ENCODE measurements at regions not wholly inside any gene's neighbourhood (a gene's known extent, or its start where the extent isn't known, plus 50 kb on each side); places are given as distances from the start of the nearest gene placed in this dataset.
A peak's percentile ranks its signal among the peaks of the same experiment; 100 is the strongest.
"Not testable (repeated sequence)": the region's sequence is repeated elsewhere in the genome, so short reads cannot be mapped to it uniquely, and the experiment has no call there.

GRCh38 chr12:33587354-33587753, 147.7 kb upstream of the SYT10 start:
- in situ Hi-C loops (cut with HindIII; ENCODE audit: low pct_unique_long_range_greater_than_20kb, low sequenced_read_pairs): no loop called here
- DNase-seq (ENCODE audit: low read depth, low spot score): no peak

- in situ Hi-C loops (cut with HindIII; ENCODE audit: low pct_unique_long_range_greater_than_20kb, low sequenced_read_pairs): no loop called here
- peak; percentile 8 for DNase-seq (ENCODE audit: low read depth, low spot score)
Measured at GRCh38 chr12:33587784-33588712, 148.4 kb upstream of the SYT10 start.

DNA sequence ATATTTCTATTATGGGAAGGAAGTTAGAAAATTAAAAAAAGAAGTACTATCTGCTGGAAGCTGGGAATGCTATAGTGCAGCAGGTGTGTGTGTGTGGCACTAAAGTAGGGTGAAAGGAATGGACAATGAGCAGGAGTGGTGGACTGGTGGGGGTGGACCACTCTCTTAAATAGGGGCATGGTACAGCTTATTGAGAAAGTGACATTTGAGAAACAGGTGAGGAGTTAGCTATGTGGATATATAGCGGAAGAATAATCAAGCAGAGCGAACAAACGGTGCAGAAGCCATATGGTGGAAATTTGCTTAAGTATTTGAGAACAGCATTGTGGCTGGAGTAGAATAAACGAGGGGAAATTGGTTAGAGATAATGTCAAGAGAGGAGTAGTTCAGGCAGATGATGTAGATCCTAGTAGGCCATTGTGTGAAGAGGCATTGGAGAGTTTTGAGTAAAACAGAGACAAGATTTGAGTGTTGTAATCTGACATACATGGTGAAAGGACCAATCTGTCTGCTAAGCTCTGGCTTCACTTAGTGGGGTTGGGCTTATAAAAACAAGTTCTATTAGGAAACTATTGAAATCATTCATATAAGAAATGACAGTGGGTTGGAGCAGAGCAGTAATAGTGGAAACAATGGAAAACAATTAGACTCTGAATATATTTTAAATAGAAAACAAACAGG, 149.2 kb upstream of the SYT10 start:
- in situ Hi-C loops (cut with HindIII; ENCODE audit: low pct_unique_long_range_greater_than_20kb, low sequenced_read_pairs): no loop called here
- no peak for DNase-seq (ENCODE audit: low read depth, low spot score)

GRCh38 chr12:33589576-33590114, 150.0 kb upstream of the SYT10 start:
- in situ Hi-C loops (cut with HindIII; ENCODE audit: low pct_unique_long_range_greater_than_20kb, low sequenced_read_pairs): no loop called here
- no peak for DNase-seq (ENCODE audit: low read depth, low spot score)

DNA sequence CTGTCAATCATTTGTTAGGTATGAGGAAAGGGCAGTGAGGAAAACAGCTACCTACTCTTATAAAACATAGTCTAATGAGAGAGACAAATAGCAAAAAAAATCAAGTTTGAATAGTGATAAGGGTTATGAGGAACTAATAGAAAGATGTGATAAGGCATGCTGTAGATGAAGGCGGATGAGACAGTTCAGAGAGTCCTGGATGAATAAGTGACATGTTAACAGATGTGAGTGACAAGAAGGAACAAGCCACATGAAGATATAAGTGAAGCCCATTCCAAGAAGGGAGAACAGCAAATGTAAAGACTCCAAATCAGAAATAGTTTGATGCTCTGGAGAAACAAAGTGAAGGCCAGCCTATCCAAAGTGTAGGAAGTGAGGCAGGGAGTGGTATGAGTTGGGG, 154.1 kb upstream of the SYT10 start:
- in situ Hi-C loops (cut with HindIII; ENCODE audit: low pct_unique_long_range_greater_than_20kb, low sequenced_read_pairs): no loop called here
- DNase-seq (ENCODE audit: low read depth, low spot score): no peak

DNA sequence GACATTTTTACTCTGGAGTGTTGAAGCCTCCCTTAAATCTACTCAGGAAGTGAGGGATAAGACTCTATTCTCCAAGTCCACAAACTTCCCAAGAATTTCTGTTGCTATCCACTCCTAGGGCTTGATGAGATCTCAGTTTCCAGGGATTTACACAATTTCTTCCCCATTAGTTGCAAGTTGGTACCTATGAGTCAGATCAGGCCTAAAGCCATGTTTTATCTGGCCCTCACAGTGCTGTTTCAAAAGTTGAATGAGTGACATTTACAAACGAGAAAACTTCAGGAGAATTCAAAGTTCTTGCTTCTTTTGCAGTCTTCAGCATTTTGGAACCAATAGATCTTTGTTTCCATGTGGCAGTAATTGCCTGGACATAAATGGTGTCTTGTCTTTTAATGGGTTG, 156.4 kb upstream of the SYT10 start:
- in situ Hi-C loops (cut with HindIII; ENCODE audit: low pct_unique_long_range_greater_than_20kb, low sequenced_read_pairs): no loop called here
- no peak for DNase-seq (ENCODE audit: low read depth, low spot score)

DNA sequence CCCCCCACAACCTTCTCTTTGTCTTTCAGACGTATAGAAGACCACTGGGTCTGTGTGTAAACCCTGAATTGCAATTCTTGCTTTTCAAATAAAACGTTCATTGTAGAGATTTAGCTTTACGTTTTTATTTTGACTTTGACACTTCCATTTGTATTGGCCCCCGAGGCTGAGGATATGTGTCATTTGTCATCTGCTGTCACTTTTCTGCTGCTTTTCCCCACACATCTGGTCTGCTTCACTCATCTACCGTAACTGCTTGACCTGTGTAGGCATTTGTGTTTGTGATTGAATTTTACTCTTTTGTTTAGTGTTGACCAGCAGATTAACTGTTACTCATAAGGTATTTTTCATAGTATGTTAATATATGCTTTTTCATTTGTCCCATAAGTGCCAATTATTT, 157.2 kb upstream of the SYT10 start:
- in situ Hi-C loops (cut with HindIII; ENCODE audit: low pct_unique_long_range_greater_than_20kb, low sequenced_read_pairs): no loop called here

DNA sequence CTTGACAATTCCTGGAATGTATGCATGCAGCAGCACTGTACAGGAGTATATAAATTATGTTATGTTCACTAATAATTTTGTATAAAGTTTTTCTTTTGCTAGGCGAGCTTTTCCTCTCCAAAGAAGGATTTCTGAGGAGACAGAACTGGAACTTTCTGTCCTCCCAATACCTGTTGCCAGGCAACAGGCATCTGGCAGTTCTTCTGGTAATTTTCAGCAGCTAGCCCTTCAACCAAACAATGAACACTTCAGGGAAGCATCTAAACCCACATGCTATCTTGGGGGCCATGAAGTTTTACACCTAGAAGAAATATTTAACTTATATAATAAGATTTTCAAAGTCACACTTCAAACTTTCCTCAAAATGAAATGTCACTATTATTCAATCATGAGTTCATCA, 162.9 kb upstream of the SYT10 start:
- in situ Hi-C loops (cut with HindIII; ENCODE audit: low pct_unique_long_range_greater_than_20kb, low sequenced_read_pairs): no loop called here
- DNase-seq (ENCODE audit: low read depth, low spot score): no peak

More for the DNA sequence above, 157.2 kb upstream of the SYT10 start:
- DNase-seq (ENCODE audit: low read depth, low spot score): no peak

DNA sequence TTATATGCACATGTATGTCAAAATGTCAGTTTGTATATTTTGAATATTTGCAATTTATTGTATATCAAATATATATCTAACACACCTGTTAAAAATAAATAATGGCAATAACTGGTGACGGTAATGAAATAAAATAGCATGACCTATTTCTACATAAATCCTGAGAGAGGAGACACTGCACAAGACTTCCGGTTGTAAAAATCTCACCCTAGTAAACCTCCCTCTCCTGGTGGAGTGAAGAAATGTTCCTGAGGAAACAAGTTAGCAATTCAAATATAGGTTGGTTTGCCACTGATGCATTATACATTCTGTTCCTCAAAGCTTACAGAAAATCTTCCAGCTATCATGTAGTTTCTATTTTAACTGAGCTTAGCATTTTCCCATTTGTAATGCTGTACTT, 166.1 kb upstream of the SYT10 start:
- in situ Hi-C loops (cut with HindIII; ENCODE audit: low pct_unique_long_range_greater_than_20kb, low sequenced_read_pairs): no loop called here
- peak; percentile 46 for DNase-seq (ENCODE audit: low read depth, low spot score)

DNA sequence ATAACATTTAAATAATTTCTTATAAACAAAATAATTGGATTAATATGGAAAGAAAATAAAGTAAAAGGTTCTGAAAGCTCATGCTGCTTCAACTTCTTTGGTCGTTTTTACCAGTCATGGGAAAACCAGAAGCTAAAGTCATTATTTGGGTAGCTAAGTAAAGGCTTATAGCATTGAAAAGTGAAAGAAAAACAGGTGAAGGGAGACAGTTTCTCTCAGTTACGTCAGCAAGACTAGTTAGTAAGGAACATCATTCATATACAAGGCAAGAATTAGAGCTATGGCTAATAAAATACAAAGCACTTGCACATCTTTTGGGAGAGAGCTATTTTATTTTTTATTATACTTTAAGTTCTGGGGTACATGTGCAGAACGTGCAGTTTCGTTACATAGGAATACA, 170.3 kb upstream of the SYT10 start:
- in situ Hi-C loops (cut with HindIII; ENCODE audit: low pct_unique_long_range_greater_than_20kb, low sequenced_read_pairs): no loop called here

DNA sequence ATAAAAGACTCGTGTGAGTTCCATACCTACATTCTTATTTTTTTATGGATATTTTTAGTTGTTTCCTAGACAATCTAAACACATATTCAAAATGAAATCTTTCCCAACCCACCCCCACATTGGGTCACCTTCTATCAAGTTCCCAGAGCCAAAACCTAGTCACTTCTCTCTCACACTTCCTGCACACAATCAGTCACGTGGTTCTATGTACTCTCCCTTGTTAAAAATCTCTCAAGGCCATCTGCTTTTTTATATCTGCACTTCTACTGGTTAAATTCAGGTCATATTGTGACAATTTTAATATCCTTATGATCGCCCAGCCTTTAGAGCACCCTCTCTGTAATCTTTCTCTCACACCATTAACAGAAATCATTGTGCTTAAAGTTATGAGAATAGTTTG, 175.0 kb upstream of the SYT10 start:
- DNase-seq (ENCODE audit: low read depth, low spot score): no peak
- in situ Hi-C loops (cut with HindIII; ENCODE audit: low pct_unique_long_range_greater_than_20kb, low sequenced_read_pairs): no loop called here

More for the DNA sequence above, 170.3 kb upstream of the SYT10 start:
- no peak for DNase-seq (ENCODE audit: low read depth, low spot score)

- no peak for DNase-seq (ENCODE audit: low read depth, low spot score)
- in situ Hi-C loops (cut with HindIII; ENCODE audit: low pct_unique_long_range_greater_than_20kb, low sequenced_read_pairs): no loop called here
Measured at GRCh38 chr12:33617218-33617617, 177.6 kb upstream of the SYT10 start.

DNA sequence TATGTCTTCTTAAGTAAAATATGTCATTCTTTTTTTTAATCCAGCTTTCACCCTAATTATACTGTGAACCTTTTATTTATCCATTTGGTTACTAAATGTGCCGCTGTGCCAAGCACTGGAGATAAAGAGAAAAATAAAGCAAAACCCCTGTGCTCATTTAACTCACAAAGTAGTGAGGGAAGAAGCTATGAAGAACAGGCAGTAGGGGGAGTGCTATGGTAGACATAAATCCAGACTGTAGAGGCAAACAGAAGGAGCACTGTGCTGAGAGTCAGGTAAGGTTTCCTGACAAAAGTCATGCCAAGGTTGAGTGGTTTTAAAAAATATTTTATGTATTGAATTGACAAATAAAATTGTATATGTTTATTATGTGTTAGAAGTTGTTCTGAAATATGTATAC, 188.5 kb upstream of the SYT10 start:
- DNase-seq (ENCODE audit: low read depth, low spot score): peak; percentile 37
- in situ Hi-C loops (cut with HindIII; ENCODE audit: low pct_unique_long_range_greater_than_20kb, low sequenced_read_pairs): no loop called here

- in situ Hi-C loops (cut with HindIII; ENCODE audit: low pct_unique_long_range_greater_than_20kb, low sequenced_read_pairs): no loop called here
- DNase-seq (ENCODE audit: low read depth, low spot score): no peak
Measured at GRCh38 chr12:33634544-33634943, 194.9 kb upstream of the SYT10 start.

GRCh38 chr12:33636930-33637329, 197.3 kb upstream of the SYT10 start:
- in situ Hi-C loops (cut with HindIII; ENCODE audit: low pct_unique_long_range_greater_than_20kb, low sequenced_read_pairs): not testable (repeated sequence)

GRCh38 chr12:33639975-33640374, 200.4 kb upstream of the SYT10 start:
- DNase-seq (ENCODE audit: low read depth, low spot score): no peak
- in situ Hi-C loops (cut with HindIII; ENCODE audit: low pct_unique_long_range_greater_than_20kb, low sequenced_read_pairs): no loop called here

More at GRCh38 chr12:33636930-33637329, 197.3 kb upstream of the SYT10 start:
- DNase-seq (ENCODE audit: low read depth, low spot score): not testable (repeated sequence)

DNA sequence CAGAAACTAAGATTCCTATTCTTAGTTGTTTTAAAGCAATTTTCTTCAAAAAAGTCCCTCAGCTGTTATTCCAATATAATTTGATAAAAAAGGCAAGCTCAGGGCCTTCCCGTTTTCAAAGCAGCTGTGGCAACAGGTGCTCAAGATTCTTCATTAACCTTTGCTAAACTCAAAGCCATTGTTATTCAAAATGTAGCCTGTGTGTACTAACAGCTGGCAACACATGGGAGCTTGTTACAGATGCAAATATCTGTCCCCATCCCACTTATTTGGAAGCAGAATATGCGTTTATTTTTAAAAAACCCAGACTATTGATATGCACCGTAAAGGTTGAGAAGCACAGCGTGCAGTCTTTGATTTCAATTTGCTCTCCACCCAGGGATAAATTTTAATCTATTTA, 210.4 kb upstream of the SYT10 start:
- in situ Hi-C loops (cut with HindIII; ENCODE audit: low pct_unique_long_range_greater_than_20kb, low sequenced_read_pairs): no loop called here

GRCh38 chr12:33650832-33651231, 211.2 kb upstream of the SYT10 start:
- in situ Hi-C loops (cut with HindIII; ENCODE audit: low pct_unique_long_range_greater_than_20kb, low sequenced_read_pairs): no loop called here
- DNase-seq (ENCODE audit: low read depth, low spot score): no peak

More for the DNA sequence above, 210.4 kb upstream of the SYT10 start:
- no peak for DNase-seq (ENCODE audit: low read depth, low spot score)

DNA sequence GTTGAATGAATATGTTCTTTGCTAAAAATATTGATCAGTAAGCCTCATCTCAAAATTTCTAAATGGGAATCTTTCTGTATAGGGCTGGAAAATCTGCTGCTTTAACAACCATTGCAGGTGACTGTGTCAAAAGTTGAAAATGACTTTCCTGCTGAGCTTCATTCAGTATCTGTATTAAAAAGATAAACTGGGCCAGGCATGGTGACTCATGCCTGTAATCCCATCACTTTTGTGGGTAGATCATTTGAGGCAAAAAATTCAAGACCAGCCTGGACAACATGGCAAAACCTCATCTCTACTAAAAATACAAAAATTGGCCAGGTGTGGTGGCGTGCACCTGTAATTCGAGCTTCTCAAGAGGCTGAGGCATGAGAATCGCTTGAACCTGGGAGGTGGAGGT, 213.7 kb upstream of the SYT10 start:
- no peak for DNase-seq (ENCODE audit: low read depth, low spot score)
- in situ Hi-C loops (cut with HindIII; ENCODE audit: low pct_unique_long_range_greater_than_20kb, low sequenced_read_pairs): no loop called here
